T-helper 2 cell treated with Interferon-gamma antibody and Interleukin-4, amounts not matched to agents 5 μg/mL and 100 μg/mL, for 36 hours (primary cell): ENCODE measurements at regions not wholly inside any gene's neighbourhood (a gene's known extent, or its start where the extent isn't known, plus 50 kb on each side); places are given as distances from the start of the nearest gene placed in this dataset.
"Not testable (repeated sequence)": the region's sequence is repeated elsewhere in the genome, so short reads cannot be mapped to it uniquely, and the experiment has no call there.

ENCODE experiments used
- DNase-seq: peaks from one replicate; pipeline ENCODE4 v3.0.0; 2021; ENCODE audit warnings: low spot score
- H3K27ac Mint-ChIP-seq: one replicate; pipeline ENCODE4 v1.8.0; 2021; ENCODE audit warnings: mild to moderate bottlenecking, mixed read lengths
- H3K27me3 Mint-ChIP-seq: one replicate; pipeline ENCODE4 v1.8.0; 2021; ENCODE audit warnings: low read depth, mixed read lengths
- H3K36me3 Mint-ChIP-seq: one replicate; pipeline ENCODE4 v1.8.0; 2021; ENCODE audit warnings: low read depth, mixed read lengths
- H3K4me1 Mint-ChIP-seq: one replicate; pipeline ENCODE4 v1.8.0; 2021; ENCODE audit warnings: low read depth, mixed read lengths
- H3K4me3 Mint-ChIP-seq: one replicate; pipeline ENCODE4 v1.8.0; 2022; ENCODE audit warnings: mild to moderate bottlenecking, moderate library complexity, mixed read lengths
- H3K9me3 Mint-ChIP-seq: one replicate; pipeline ENCODE4 v1.8.0; 2021; ENCODE audit warnings: mixed read lengths

GRCh38 chr5:124039410-124039809, 527.4 kb downstream of the CSNK1G3 start:
- Mint-ChIP-seq H3K9me3 (peaks cover 9% of the 10 kb centered on the region), H3K27me3 (no peaks in the 10 kb centered on the region), H3K27ac (no peak overlapping the region), H3K4me3 (no peak overlapping the region), H3K36me3 (no peaks in the 10 kb centered on the region), H3K4me1 (no peaks in the 10 kb centered on the region)
- DNase-seq = no peak

- H3K36me3 Mint-ChIP-seq = no peaks in the 10 kb centered on the region
- no peak for DNase-seq
- H3K4me1 Mint-ChIP-seq = no peaks in the 10 kb centered on the region
- H3K4me3 Mint-ChIP-seq = no peak overlapping the region
- H3K9me3 Mint-ChIP-seq = peaks cover 8% of the 10 kb centered on the region
- H3K27ac Mint-ChIP-seq = no peak overlapping the region
- no peaks in the 10 kb centered on the region for H3K27me3 Mint-ChIP-seq
Measured at GRCh38 chr5:124036786-124037185, 524.8 kb downstream of the CSNK1G3 start.

GRCh38 chr5:124034963-124035362, 523.0 kb downstream of the CSNK1G3 start:
- no peaks in the 10 kb centered on the region for H3K9me3 Mint-ChIP-seq
- no peak overlapping the region for H3K27ac Mint-ChIP-seq
- H3K4me3 Mint-ChIP-seq = no peak overlapping the region
- H3K4me1 Mint-ChIP-seq = no peaks in the 10 kb centered on the region
- H3K36me3 Mint-ChIP-seq = no peaks in the 10 kb centered on the region
- DNase-seq = no peak
- no peaks in the 10 kb centered on the region for H3K27me3 Mint-ChIP-seq

- H3K27me3 Mint-ChIP-seq = no peaks in the 10 kb centered on the region
- no peaks in the 10 kb centered on the region for H3K4me1 Mint-ChIP-seq
- H3K9me3 Mint-ChIP-seq = no peaks in the 10 kb centered on the region
- no peaks in the 10 kb centered on the region for H3K36me3 Mint-ChIP-seq
- DNase-seq = no peak
- no peak overlapping the region for H3K4me3 Mint-ChIP-seq
- no peak overlapping the region for H3K27ac Mint-ChIP-seq
Measured at GRCh38 chr5:124034083-124034700, 522.2 kb downstream of the CSNK1G3 start.

- no peaks in the 10 kb centered on the region for H3K4me1 Mint-ChIP-seq
- no peaks in the 10 kb centered on the region for H3K36me3 Mint-ChIP-seq
- H3K4me3 Mint-ChIP-seq = no peak overlapping the region
- no peak for DNase-seq
- no peaks in the 10 kb centered on the region for H3K9me3 Mint-ChIP-seq
- H3K27me3 Mint-ChIP-seq = no peaks in the 10 kb centered on the region
- H3K27ac Mint-ChIP-seq = no peak overlapping the region
Measured at GRCh38 chr5:124030043-124030491, 518.1 kb downstream of the CSNK1G3 start.

- H3K4me3 Mint-ChIP-seq = no peak overlapping the region
- no peaks in the 10 kb centered on the region for H3K4me1 Mint-ChIP-seq
- no peaks in the 10 kb centered on the region for H3K27me3 Mint-ChIP-seq
- no peak overlapping the region for H3K27ac Mint-ChIP-seq
- H3K9me3 Mint-ChIP-seq = no peaks in the 10 kb centered on the region
- H3K36me3 Mint-ChIP-seq = no peaks in the 10 kb centered on the region
- no peak for DNase-seq
Measured at GRCh38 chr5:124027441-124027840, 515.5 kb downstream of the CSNK1G3 start.

GRCh38 chr5:124025306-124025845, 513.4 kb downstream of the CSNK1G3 start:
- Mint-ChIP-seq H3K9me3 (peaks cover 2% of the 10 kb centered on the region), H3K27ac (no peak overlapping the region), H3K4me3 (no peak overlapping the region), H3K27me3 (no peaks in the 10 kb centered on the region), H3K36me3 (no peaks in the 10 kb centered on the region), H3K4me1 (no peaks in the 10 kb centered on the region)
- no peak for DNase-seq

- no peaks in the 10 kb centered on the region for H3K36me3 Mint-ChIP-seq
- no peaks in the 10 kb centered on the region for H3K4me1 Mint-ChIP-seq
- no peak for DNase-seq
- peaks cover 8% of the 10 kb centered on the region for H3K9me3 Mint-ChIP-seq
- H3K27ac Mint-ChIP-seq = no peak overlapping the region
- H3K27me3 Mint-ChIP-seq = no peaks in the 10 kb centered on the region
- H3K4me3 Mint-ChIP-seq = no peak overlapping the region
Measured at GRCh38 chr5:124022966-124023365, 511.0 kb downstream of the CSNK1G3 start.

- no peak for DNase-seq
- Mint-ChIP-seq H3K36me3 (no peaks in the 10 kb centered on the region), H3K4me1 (no peaks in the 10 kb centered on the region), H3K27me3 (no peaks in the 10 kb centered on the region), H3K27ac (no peak overlapping the region), H3K9me3 (peaks cover 8% of the 10 kb centered on the region), H3K4me3 (no peak overlapping the region)
Measured at GRCh38 chr5:124021776-124022175, 509.8 kb downstream of the CSNK1G3 start.

- Mint-ChIP-seq H3K4me3 (no peak overlapping the region), H3K9me3 (peaks cover 10% of the 10 kb centered on the region), H3K27ac (no peak overlapping the region), H3K4me1 (no peaks in the 10 kb centered on the region), H3K27me3 (no peaks in the 10 kb centered on the region), H3K36me3 (no peaks in the 10 kb centered on the region)
- DNase-seq = no peak
Measured at GRCh38 chr5:124021066-124021641, 509.2 kb downstream of the CSNK1G3 start.

- H3K4me1 Mint-ChIP-seq, H3K27me3 Mint-ChIP-seq, H3K4me3 Mint-ChIP-seq, H3K36me3 Mint-ChIP-seq, DNase-seq, H3K27ac Mint-ChIP-seq: not testable (repeated sequence)
- H3K9me3 Mint-ChIP-seq = peaks cover 15% of the 10 kb centered on the region
Measured at GRCh38 chr5:124017321-124017720, 505.3 kb downstream of the CSNK1G3 start.

GRCh38 chr5:124007675-124008398, 495.9 kb downstream of the CSNK1G3 start:
- peaks cover 24% of the 10 kb centered on the region for H3K9me3 Mint-ChIP-seq
- H3K27ac Mint-ChIP-seq = no peak overlapping the region

GRCh38 chr5:124001036-124001615, 489.1 kb downstream of the CSNK1G3 start:
- Mint-ChIP-seq H3K27ac (no peak overlapping the region), H3K4me1 (no peaks in the 10 kb centered on the region), H3K4me3 (no peak overlapping the region), H3K27me3 (no peaks in the 10 kb centered on the region), H3K36me3 (no peaks in the 10 kb centered on the region), H3K9me3 (peaks cover 3% of the 10 kb centered on the region)
- DNase-seq = no peak

More at GRCh38 chr5:124007675-124008398, 495.9 kb downstream of the CSNK1G3 start:
- H3K36me3 Mint-ChIP-seq = no peaks in the 10 kb centered on the region
- H3K27me3 Mint-ChIP-seq = no peaks in the 10 kb centered on the region
- H3K4me1 Mint-ChIP-seq = no peaks in the 10 kb centered on the region
- H3K4me3 Mint-ChIP-seq = no peak overlapping the region
- DNase-seq = no peak

GRCh38 chr5:124000538-124000937, 488.6 kb downstream of the CSNK1G3 start:
- no peak overlapping the region for H3K4me3 Mint-ChIP-seq
- H3K27ac Mint-ChIP-seq = no peak overlapping the region
- H3K4me1 Mint-ChIP-seq = no peaks in the 10 kb centered on the region
- no peaks in the 10 kb centered on the region for H3K9me3 Mint-ChIP-seq
- DNase-seq = no peak
- H3K27me3 Mint-ChIP-seq = no peaks in the 10 kb centered on the region
- H3K36me3 Mint-ChIP-seq = no peaks in the 10 kb centered on the region
